Loucy (cell line): ENCODE measurements at regions not wholly inside any gene's neighbourhood (a gene's known extent, or its start where the extent isn't known, plus 50 kb on each side); places are given as distances from the start of the nearest gene placed in this dataset.

Experiments
- CTCF ChIP-seq: fragments of 200-600 bp; sonication (generic); conservative IDR thresholded peaks from 2 replicates; pipeline ENCODE4 v1.5.1; 2014; ENCODE audit warnings: mild to moderate bottlenecking, antibody characterized with exemption, low read length
- EZH2phosphoT487 ChIP-seq: fragments of 200-600 bp; IDR thresholded peaks from 2 replicates; pipeline ENCODE4 v1.6.1; 2018; ENCODE audit warnings: antibody characterized with exemption, mild to moderate bottlenecking, moderate library complexity, borderline replicate concordance

- no peak for TF ChIP-seq CTCF
- no peak for TF ChIP-seq EZH2phosphoT487
Observed at GRCh38 chr20:60812561-60812960, 439.5 kb upstream of the CDH4 start.
